ENCODE measurements at regions not wholly inside any gene's neighbourhood (a gene's known extent, or its start where the extent isn't known, plus 50 kb on each side); places are given as distances from the start of the nearest gene placed in this dataset.

DNA sequence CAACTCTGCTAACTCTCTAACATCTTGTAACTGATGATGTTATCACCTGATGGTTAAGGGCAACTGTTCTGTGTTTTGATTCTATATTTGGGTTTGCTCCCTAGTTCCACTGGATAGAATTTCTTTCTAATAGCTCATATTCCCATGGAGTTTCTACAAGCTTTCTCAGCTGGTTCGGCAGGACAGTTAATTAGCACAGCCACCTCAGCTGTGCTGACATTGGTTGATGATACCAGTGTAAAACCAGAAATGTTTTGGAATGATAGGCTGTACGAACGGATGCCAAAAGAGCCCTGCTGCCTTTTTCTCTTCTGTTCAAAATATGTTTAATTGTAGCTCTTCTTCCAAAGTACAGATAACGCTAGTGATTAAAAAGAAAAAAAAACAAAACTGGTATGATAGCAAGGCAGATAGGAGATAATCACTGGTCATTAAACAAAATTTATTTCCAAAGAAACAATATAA is 440.5 kb upstream of the ZNF608 start:
- intact Hi-C loops (cut with DNase I) = no loop called here

DNA sequence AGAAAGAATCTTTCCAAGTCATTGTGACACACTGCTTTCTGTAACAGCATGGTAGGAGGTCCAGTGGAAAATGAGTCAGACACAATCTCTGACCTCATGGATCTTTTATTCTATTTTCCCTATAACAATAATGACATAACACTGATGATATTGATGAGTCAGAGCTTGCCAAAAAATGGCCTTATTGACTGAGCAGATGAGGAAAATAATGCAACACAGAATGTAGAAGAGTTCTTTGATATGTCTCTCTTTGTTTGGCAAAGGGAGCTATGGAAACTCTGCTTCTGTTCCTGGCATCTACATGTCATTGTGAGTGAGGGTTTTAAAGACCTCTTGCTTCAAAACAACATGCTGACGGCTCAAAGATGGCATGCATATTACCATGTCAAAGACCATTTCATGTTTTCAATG is 443.1 kb upstream of the ZNF608 start:
- intact Hi-C loops (cut with DNase I) = no loop called here
- DNase-seq = no peak

More for the DNA sequence above, 440.5 kb upstream of the ZNF608 start:
- no peak for DNase-seq

DNA sequence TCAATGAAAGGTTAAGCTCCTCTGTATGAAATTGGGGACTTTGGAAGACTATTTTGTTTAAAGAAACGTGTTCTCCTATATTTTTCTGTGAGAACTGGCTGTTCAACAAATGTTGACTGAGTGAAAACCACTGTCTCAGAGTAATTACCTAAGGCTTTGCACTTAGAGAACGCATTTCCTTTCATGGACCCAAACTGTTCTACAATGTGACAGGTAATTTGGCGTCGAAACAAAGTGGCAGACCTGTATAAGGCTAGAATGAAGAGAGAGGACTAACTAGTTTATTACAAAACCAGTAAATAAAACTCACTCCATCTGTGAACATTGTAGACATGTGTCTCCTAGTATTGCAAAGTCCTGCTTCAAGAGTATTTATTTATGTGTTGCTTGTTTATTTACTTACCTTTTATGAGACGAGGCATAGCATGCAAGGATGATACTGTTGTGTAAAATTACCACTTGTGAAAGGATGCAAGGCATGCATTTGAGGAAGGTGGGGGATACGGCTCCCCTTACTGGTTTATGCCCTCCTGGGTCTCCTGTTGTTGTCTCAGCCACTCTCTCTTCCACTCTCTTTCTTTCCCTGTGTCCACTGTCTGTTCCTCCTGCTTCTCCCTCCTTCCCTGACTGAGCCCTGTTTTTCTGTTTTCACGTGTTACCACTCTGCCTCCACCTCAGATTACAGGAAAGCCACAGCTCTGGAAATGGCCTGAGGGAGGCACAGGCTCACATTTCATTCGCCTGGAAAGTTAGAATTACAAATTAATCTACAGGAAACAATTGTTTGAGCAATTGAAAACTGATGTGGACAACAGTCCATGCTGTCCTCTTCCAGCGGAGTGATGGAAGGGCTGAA is 444.0 kb upstream of the ZNF608 start:
- intact Hi-C loops (cut with DNase I) = no loop called here
- DNase-seq = no peak

DNA sequence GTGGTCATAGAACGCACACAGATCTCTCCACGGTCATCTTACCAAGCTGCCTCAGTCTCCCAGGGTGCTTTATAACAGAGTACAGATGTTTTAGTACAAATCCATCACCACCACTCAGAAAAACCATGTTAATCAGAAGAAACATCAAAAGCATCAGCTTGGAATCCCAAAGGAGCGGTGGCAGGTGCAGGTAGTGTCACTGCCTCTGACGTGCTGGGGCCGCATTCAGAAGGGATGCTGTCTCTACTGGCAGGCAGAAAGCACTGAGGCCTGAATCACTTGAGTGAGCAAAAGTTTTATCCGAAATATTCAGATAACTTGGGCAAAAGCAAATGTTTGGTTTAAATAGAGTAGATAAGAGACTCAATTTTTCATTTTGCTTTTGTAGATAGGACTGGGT is 448.4 kb upstream of the ZNF608 start:
- intact Hi-C loops (cut with DNase I) = no loop called here
- no peak for DNase-seq

DNA sequence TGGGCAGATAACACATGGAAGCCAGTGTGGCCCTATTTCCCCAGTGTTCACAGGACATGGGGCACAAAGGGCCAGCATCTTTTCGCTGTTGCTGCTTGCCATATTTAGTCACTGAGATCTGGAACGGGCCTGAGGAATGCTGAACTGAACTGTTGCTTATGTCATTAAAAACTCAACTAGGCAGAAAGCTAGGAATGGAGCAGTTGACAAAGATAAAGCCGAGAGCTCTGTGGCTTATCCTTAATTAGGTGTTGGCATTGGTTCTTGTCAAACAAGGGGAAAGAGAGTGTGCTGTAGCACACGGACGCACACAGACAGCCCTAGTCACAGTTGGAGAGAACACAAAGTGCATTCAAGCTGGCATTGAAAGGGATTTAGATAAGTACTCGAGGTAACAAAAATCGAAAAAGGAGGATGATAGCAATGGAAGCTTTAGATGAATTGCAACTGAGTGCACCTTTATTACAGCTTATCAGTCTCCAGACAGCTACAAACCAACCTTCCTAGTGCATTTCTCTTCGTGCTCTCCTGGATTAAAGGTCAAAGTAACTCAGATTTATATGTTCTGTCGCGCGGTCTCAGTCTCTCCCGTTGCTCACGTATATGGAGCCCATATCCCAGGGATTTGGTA is 450.2 kb upstream of the ZNF608 start:
- intact Hi-C loops (cut with DNase I) = no loop called here
- DNase-seq = peak in 1 of 10 donors; percentile 11

DNA sequence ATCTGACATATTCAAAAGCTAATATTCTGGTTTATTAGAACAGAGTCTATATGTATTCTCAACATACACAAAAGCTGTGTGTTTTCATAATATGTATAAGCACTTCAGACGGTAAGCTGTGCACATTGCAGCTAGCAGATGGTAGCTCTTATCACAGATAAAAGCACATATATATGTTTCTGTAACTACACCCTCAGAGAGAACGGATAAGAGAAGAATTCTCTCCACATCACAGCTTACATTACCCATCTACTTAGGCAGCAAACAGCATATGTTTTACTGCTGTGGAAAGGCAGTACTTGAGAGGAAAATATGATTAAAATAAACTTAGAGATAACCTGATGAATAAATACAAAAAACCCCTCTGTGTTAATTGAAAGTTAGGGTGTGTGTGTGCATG is 450.9 kb upstream of the ZNF608 start:
- intact Hi-C loops (cut with DNase I) = no loop called here
- no peak for DNase-seq

DNA sequence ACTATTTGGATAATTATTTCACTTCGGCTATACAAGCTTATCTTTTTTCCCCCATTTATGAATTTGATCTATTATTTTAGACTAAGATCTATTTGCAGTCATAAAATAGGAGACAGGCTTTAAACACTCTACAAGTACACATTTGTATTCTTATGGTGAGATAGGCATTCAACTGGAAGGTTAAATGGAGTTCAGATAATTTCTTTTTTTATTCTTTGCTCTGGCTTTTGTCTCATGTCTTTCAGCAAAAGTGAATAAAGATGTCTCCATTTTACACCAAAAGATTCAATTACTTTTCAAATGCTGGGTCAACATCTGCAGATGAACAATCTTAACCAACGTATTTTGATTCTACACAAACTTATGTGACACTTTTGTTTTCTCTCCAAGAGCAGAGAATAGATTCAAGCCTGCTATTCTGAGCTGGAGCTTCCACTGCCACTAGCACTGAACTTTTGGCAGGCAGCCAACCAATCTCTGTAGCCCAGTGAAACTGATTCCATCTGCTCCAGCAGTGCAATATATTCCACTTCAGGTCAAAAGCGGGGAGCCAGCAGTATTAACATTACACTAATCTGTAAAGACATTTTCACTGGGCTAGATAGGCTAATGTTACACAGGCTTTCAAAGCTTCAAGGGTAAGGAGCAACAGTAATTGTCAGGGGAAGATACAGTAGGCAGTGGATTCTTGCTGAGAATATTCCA is 452.0 kb upstream of the ZNF608 start:
- intact Hi-C loops (cut with DNase I) = no loop called here

DNA sequence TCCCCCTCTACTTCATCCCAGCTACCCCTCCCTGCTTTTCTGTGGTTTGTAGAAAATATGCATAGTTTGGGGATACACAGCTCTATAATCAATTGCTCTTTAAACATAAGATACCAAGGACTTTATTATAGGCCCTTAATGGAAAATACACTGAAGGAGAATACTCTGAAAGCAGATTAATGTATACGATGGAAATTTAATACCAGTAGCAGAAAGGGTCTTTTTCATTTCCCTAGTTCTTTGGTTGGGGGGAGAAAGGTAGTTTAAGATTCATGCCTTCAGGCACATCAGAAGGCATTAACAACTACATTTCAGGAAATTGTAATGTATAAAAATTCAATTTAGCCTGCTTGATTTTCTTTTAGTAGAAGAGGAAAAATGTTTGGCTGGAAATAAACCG is 452.9 kb upstream of the ZNF608 start:
- no peak for DNase-seq
- intact Hi-C loops (cut with DNase I) = no loop called here

More for the DNA sequence above, 452.0 kb upstream of the ZNF608 start:
- peak; percentile 37 to 91 (median 70) for DNase-seq

DNA sequence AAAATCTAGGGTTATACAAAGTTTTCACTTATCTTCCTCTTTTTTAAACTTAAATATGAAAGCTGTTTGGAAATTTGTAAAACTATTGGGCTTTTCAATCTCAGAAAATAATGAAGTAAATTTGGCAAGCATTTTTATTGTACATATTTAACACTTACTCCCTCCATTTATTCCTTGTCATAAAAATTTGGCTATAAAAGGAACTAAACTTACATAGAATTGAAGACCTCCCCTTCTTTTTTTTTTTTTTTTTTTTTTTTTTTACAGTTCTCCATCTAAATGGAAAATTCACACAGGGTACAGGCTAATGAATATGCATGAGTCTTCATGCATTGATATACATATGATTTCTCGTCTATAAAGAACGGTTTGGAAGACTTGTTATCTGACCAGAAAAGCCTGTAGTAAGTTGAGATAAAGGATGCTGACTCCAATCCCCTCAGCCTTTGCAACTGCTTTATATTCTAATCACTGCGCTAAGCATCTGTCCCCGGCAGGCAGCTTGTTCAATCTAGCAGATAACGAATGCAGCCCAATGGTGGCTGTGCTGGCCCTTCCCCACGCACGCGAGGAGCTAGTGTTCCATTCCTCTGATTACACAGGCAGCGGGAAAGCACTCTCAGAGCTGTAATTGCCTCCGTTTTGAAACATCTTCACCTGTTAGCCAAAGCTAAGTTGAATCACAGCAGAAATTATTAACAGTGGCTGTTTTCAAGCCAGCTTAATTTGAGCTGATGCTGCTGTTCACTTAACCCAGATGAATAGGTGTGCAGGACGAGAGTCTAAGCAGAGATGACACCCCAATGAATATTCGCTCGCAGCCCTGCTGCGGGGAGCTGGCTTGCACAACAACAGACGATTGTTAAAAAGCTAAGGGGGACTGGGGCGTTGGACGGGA is 453.8 kb upstream of the ZNF608 start:
- peak in 9 of 10 donors; percentile 30 to 91 (median 45) for DNase-seq
- intact Hi-C loops (cut with DNase I) = no loop called here

DNA sequence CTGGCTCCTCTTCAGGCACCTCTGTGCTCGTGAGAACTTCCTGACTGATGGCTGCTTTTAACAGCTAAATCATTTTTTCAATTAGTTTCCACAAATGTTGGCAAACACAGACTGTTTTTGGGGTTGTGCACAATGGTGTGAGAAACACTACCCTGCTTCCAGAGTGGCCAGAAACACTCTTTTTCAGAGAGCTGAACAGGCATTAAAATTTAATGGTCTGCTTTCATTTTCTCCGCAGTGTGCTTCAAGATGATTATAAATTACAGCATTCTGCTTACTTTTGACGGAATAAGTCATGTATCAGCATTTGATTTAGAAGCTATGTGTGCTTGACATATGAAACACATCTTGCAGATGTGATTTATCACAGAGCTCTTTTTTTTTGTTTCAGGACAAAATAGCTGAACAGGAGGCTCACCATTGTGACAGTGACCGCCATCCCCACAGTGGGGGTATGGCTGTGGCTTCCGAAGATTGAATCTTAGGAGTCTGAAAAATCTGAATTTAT is 454.5 kb upstream of the ZNF608 start:
- no peak for DNase-seq
- intact Hi-C loops (cut with DNase I) = no loop called here

DNA sequence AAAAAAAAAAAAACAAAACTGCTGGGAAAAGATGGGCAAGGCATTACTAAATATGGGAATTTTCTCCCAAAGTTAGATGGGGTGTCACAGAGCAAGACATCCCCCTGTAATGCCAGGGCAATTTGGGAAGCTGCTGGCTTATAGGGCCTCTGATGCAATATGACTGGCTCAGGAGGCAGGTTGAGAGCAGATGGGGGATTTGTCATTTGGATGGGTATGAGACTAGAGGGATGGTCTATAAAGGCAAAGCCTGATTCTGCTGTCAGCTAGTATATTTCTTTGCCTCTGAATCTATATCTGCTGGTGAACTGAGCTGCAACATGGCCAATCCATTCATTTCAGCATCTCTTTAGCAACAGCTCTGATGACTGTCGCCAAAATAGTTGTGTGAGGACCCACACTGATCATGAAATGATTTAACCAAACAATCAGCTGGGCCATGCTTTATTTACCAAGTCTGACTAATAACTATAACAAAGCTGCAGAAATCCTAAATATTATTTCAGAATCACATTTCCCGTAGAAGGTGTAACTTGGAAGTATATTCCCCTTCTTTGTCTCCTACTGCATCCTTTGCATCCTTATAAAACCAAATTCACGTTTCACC is 455.1 kb upstream of the ZNF608 start:
- DNase-seq = no peak
- intact Hi-C loops (cut with DNase I) = no loop called here

DNA sequence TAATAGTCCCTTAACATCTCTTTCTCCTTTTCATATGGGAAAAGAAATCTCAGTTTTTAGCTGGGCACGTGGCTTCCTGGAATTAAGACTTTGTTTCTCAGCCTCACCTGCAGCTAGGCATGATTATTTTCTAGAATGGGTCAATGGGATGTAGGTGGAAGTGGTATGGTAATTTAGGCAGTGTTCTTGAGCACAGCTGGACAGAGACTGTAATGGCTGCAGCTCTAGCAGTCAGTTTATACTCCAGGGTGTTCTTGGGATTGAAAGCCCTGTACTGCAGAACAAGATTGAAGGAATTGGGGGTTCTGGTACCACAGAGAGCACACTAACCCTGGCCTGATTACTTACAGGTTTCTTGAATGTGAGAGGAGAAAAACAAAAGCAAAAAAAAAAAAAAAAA is 455.9 kb upstream of the ZNF608 start:
- intact Hi-C loops (cut with DNase I) = no loop called here
- DNase-seq = no peak

DNA sequence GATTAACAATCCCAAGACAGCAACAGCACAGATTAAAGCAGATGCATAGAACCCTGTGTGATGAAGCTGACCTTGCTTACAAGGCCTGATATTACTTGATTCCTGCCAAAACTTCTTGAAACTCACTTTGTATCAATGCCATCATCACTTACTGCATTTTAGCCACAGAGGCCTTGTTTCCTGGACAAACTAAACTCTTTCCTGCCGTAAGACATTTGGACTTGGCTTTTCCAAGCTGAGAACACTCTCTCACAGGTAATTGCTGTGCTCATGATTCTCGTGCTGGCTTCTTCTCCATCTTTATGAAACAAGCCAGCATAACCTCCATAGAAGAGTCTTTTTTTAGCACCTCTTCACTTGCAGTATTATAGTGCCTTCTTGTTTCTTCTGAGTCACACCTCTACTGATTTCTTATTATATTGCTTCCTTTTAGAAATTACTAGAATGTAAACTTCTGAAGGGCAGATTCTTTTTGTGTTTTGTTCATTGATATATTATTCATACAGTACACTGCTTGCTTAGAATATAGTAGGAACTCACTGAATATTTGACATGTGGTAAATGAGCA is 456.5 kb upstream of the ZNF608 start:
- no peak for DNase-seq
- intact Hi-C loops (cut with DNase I) = no loop called here

DNA sequence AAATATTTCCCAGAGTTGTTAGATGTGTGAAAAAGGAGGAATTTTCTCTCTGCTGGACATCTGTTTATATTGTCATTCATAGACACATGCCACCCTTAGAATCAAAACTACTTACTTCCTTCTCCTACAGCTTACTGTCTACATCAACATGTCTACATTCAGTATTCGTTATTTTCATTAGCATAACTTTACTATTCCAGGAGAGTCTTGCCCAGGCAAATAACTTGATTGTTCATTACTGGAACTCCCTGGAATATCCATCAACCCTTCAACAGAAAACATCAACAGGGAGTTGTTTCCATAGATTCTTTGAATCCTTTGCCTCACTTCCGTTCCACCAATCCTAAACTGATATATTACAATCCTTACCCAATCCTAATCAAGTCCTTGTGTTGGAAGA is 457.5 kb upstream of the ZNF608 start:
- DNase-seq = no peak
- intact Hi-C loops (cut with DNase I) = no loop called here

DNA sequence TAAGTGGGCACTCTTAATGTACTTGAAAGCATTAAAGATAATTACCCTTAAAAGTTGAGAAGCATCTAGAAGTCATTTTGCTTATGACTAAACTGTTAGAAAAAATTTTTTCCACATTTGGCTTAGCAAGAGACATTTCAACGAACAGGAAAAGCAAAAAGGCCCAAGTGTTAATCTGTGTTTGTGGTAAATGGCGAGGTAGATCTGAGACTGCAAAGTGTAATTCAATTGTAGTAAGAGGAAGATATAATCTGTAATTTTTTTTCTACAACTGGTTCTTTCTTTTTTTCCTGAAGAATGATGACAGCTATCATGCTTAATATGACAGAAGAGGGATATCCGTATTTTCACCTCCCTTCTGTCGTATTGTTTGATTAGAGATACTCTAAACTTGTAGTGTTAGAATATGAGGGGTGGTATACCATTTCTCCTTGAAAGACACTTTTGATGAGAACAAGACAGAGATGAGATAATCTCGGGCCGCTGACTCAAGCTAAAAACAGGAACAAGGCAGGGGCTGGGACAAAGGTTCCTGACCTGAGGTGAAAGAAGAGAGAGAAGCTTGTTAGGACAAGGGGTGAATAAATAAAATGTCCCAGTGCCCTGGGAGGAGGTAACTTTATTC is 459.3 kb upstream of the ZNF608 start:
- no peak for DNase-seq
- intact Hi-C loops (cut with DNase I) = no loop called here

DNA sequence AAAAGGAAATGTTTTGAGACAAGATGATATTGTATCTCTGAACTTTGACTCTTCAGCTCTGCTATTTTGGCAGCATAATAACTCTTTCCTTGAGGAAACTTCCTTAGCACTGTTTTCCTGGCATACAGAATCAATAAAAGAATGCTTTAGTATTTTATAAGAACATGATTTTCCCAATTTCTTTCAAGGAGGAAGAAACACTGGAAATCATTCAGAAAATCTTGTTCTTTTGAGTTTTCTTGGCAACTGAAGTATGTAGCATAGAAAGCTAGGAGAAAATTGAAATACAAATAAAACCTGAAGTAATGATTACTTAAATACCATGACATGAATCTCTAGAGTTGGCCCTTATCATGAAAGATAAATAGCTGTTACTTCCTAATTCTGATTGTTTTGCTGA is 461.4 kb upstream of the ZNF608 start:
- intact Hi-C loops (cut with DNase I) = no loop called here
- no peak for DNase-seq

DNA sequence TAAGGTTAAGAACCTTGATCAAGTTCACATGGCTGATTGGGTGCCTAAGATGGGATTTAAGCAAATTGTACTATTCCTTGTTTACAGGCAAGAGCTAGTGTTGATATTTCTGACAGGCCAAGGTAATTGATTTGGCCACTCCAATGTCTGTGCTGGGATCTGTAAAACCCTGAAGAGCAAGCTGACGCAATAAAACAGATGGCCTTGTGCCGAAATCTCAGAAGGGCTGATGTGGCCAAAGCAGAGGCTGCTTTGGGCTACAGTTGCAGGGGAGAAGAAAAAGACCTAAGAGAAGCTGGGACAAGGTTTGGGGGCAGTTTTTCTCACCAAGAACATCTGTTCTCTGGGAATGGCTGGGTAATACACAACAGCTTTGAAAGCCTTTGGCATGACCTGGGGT is 463.2 kb upstream of the ZNF608 start:
- intact Hi-C loops (cut with DNase I) = no loop called here
- no peak for DNase-seq

DNA sequence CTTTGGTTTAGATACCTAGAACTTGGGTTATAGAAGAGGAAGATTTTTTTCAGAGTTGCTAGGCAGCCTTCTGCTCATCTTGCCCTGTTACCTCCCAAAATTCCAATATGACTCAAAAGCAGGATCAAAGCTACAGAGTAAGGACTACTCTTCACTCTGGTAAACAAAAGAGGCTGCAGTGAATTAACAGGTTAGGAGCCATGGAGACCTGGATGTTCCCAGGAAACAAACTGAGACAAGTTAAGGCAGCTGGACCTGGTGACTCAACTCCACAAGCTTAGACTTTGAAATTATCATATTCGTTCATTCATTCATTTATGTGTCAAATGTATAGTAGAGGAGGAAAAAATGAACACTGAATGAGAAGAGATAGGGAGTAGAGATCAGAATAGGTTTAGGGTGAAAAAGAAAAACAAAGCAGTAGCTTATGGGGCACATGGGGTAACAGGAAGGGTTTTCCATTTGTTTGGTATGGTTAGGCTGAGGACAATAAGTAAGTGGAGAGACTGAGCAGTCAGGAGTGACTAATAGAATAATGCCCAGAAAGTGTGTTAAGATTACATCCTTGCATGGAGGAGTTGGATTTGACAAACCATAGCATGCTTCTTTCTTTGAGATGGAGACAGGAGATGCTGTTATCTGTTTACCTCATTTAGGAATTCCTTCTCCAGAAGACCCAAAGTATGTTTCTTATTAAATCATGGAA is 464.0 kb upstream of the ZNF608 start:
- DNase-seq = no peak
- intact Hi-C loops (cut with DNase I) = no loop called here

Measured in posterior cingulate gyrus (tissue), 11 donors.